ENCODE measurements at regions not wholly inside any gene's neighbourhood (a gene's known extent, or its start where the extent isn't known, plus 50 kb on each side); places are given as distances from the start of the nearest gene placed in this dataset.

DNA sequence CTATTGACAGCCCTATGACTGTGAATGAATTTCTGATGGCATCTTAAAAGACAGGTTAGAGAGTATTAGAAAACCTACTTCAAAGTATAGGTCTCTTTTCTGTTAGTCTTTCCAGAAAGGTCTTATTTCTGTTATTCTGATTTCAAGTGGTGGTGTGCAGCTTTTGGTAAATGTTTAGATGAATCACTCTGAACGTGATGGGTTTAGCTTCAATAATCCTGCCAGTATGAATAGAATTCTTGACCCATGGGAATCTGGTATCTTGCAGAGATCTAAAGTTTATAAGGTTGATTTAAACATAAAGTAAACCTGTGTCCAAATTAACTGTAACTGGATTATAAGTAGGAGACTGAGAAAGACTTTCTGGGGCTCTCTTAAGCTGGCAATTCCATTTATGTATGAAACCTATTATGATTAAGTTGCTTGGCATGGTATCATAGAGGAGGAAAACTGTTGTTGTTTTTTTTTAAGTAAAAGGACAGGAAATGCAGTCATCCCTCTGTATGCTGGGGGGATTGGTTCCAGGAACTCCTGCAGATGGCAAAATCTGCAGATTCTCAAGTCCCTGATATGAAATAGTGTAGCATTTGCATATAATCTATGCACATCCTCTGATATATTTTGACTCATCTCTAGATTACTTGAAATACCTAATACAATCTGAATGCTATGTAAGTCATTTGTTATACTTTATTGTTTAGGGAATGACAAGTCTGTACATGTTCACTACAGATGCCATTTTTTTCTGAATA is 77.0 kb upstream of the ADAMTS19 start:
- TF ChIP-seq, protein P1, sequence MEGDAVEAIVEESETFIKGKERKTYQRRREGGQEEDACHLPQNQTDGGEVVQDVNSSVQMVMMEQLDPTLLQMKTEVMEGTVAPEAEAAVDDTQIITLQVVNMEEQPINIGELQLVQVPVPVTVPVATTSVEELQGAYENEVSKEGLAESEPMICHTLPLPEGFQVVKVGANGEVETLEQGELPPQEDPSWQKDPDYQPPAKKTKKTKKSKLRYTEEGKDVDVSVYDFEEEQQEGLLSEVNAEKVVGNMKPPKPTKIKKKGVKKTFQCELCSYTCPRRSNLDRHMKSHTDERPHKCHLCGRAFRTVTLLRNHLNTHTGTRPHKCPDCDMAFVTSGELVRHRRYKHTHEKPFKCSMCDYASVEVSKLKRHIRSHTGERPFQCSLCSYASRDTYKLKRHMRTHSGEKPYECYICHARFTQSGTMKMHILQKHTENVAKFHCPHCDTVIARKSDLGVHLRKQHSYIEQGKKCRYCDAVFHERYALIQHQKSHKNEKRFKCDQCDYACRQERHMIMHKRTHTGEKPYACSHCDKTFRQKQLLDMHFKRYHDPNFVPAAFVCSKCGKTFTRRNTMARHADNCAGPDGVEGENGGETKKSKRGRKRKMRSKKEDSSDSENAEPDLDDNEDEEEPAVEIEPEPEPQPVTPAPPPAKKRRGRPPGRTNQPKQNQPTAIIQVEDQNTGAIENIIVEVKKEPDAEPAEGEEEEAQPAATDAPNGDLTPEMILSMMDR (IDR thresholded peaks at IDR 0.05), result no peak
- no peak for TF ChIP-seq POLR2A (IDR thresholded peaks at IDR 0.05)

All from uterus (tissue), 2 donors.